ENCODE measurements at regions not wholly inside any gene's neighbourhood (a gene's known extent, or its start where the extent isn't known, plus 50 kb on each side); places are given as distances from the start of the nearest gene placed in this dataset.
A peak's percentile ranks its signal among the peaks of the same experiment; 100 is the strongest.

DNA sequence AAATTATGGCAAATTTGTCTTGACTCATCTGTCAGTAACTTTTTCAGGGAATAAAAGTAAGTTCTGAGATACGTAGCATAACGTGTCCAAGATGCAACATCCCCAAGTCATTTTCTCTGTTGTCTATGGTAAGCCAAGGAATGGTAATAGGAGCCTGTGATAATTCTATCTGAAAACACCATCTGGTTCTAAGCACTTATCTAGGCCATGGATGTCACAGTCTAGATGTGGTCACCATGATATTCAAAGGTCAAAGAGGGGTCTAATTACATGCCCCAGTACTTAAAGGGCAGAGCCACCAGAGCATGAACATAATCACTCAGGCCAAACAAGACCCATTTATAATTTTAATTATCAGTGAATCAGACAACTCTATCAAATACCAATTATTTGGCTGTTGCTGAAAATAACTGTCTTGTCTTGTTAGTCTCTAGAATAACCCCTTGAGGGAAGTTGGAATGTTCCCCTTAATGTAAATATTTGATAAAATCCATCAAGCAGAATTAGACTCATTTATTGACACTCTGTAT lies 225.1 kb upstream of the MPPED2 start:
- DNase-seq (ENCODE audit: low read depth in 2 of 2), result no peak

DNA sequence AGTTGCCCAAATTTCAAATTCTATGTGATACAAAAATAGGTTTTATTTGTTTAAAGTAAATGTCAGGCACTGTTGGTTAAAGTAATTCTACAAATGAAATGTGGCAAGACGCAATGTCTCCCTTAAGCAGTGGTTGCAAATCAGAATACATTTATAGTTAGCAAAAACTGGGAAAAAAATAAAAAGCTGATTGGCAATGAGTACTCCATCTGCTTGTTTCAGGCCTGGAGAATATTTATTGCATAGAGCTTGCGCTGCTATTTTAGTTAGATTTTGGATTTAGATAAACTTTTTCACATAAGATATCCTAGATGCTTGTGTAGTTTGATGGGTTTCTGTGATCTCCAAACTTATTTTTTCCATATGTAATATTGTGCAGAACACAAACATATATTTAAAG lies 224.0 kb upstream of the MPPED2 start:
- no peak for DNase-seq (ENCODE audit: low read depth in 2 of 2)

GRCh38 chr11:30801357-30801756 lies 215.2 kb upstream of the MPPED2 start:
- no peak for DNase-seq (ENCODE audit: low read depth in 2 of 2)

GRCh38 chr11:30800904-30801303 lies 214.8 kb upstream of the MPPED2 start:
- DNase-seq (ENCODE audit: low read depth in 2 of 2), result no peak

DNA sequence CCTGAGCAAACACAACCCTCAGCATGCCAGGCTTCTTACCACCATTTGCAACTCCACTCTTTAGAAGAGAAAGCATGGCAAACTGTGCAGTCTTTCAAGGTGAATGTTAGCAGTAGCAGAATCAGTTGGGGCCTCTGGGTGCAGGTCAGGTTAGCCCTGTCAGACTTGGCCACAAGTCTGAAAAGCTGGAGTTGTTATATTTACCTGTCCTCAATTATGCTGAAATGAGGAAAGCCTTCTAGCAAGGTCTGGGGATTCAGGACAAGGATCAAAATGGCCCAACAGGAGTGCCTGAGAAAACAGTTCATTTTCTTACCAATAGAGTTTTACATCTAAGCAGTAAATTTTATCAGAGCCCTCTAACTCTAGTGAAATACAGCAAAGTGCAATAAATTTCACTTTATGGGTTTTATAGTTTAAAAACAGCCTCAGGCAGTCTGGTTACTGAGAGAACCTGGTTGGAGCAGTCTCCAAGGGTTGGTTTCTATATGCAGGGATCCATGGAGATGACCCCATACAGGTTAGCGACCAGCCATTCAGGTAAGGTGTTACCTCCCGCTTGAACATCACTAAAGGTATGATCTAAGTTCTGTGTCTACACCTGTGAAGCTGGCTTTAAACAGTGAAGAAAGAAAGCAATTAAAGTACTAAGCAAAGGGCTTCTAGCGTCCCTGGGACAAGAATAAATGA lies 212.5 kb upstream of the MPPED2 start:
- DNase-seq (ENCODE audit: low read depth in 2 of 2), result no peak

DNA sequence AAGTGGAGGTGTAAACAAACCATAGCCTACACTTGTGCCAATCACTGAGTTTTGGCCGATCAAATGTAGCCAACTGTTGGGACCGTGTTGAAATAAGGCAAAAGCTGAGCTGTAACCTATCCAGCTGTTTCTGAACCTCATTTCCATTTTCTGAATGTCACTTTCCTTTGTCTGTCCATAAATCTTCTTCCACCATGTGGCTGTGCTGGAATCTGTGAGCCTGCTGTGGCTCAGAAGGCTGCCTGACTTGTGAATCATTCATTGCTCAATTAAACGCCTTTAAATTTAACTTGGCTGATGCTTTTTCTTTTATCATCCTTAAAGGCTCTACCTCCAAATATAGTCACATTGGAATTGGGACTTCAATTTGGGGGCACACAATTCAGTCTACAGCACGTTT lies 203.1 kb upstream of the MPPED2 start:
- DNase-seq (ENCODE audit: low read depth in 2 of 2), result peak; percentile 82 to 83

GRCh38 chr11:30788849-30789248 lies 202.7 kb upstream of the MPPED2 start:
- DNase-seq (ENCODE audit: low read depth in 2 of 2), result no peak

- DNase-seq (ENCODE audit: low read depth in 2 of 2), result peak; percentile 37 to 42
Observed at GRCh38 chr11:30786256-30787110, 200.3 kb upstream of the MPPED2 start.

DNA sequence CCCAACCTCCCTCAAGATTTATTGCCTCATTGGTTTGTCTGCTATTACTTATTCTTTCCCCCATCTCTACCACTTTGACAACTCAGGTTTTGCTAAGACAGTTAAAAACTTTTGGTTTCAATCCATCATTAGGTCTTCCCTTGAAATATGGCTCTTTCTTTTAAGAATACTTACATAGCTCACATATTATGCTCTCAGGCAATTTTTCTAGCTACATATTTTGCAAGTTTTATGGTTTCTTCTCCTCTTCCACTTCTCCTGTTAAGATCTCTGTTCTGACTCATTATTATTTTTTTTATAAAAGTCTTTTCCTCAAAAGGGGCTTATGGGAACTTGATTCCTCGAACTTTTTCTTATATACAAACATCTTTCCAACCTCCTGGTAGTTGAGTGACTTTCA lies 192.4 kb upstream of the MPPED2 start:
- DNase-seq (ENCODE audit: low read depth in 2 of 2), result no peak

GRCh38 chr11:30775233-30775522 lies 189.0 kb upstream of the MPPED2 start:
- no peak for DNase-seq (ENCODE audit: low read depth in 2 of 2)

DNA sequence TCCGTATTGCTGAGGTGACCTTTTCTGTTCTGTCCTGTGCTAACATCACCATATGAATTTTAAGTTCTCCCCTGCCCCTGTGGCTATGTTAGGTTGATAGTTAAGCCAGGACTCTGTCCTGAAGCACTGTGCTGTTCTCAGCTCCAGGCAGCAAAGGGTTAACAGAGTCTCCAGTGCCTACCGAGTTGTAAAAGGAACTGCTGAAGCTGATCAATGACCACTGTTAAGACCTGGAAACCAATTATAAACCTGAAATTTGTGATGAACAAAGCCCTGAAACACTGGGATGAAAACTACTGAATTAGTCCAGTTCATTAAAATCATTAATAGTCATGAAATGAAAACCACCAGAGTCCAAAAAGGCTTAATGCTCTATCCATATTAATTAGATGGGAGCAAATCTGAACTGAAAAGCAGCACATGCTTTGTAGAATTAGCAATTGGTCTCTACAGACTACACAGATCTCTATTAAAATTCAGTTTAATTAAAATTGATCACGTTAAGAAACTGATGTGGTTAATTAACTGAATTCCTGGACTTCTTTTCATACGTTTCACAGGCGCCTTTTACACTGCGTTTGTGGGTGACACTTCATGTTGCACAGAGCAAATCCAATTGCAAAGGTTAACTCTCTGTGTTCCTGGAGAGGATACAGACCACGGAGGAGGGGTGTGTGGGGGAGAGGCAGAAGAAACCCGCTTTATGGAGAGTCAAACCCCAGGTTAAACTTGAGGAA lies 188.5 kb upstream of the MPPED2 start:
- DNase-seq (ENCODE audit: low read depth in 2 of 2), result no peak

DNA sequence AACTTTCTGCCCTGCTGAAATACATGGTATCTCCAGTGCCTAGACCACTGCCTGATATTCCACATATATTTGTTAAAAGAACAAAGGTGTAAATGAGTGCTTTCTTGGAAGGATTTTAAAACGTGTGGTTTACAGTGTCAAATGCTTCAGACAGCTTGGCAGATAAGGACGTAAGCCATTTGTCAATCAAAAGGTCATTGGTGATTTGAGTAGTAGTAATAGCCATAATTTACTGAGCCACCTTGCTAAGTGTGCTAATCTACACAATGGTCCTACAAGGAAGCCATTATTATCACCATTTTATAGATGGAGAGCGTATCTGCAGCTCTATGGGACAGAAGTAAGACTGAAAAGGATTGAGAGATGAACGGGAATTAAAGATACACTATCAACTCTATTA lies 186.8 kb upstream of the MPPED2 start:
- no peak for DNase-seq (ENCODE audit: low read depth in 2 of 2)

DNA sequence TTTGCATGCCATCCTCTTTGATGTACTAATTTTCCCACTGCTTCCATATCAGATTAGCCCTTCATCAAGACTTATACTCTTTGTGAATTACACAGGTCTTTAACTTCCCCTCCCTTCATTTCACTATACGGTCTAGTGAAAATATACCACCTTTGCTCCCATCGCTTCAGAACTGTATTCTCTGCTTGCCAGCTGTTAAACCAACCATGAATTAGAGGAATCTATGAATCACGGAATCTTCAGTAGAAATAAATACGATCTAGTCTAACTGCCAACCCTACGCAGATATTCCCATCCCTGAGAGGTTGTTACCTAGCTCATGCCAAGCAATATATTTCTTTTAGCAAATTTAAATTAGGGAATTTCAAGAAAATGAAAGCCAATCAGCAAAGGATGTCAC lies 177.8 kb upstream of the MPPED2 start:
- DNase-seq (ENCODE audit: low read depth in 2 of 2), result no peak

DNA sequence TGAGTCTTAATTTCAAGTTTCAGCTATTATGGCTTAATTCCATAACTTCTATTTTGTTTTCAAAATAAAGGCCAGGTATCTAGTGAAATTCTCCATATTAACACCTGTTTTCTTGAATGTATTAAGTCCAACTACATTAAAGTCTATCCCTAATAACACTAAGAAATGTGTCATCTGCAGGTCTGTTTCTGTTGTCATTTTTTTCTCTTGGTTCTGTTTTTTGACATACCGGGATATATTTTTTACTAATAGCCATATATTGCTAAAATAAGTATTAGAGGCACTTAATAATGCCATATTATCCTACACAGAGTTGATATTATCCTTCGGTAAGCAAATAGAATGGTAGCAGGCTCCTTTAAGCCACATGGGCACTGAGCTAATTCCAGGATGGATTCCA lies 176.0 kb upstream of the MPPED2 start:
- DNase-seq (ENCODE audit: low read depth in 2 of 2), result no peak

DNA sequence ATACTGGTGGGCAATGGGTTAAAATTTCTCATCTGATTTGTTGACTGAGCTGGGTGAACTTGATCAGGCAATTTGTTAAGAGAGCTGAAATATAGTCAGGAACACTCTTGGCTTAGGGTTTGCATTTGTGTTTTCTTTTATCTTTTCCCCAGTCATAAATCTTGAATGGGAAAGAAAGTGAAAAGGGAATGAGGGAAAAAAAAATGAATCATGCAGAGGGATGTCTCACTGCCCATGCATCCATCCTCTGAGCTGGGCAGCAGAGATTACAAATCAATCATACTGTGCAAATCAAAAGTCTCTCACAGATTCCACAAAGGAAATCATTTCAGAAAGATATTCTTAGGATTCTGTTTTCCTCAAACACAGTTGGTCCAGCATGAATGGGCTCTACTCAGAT lies 174.2 kb upstream of the MPPED2 start:
- no peak for DNase-seq (ENCODE audit: low read depth in 2 of 2)

DNA sequence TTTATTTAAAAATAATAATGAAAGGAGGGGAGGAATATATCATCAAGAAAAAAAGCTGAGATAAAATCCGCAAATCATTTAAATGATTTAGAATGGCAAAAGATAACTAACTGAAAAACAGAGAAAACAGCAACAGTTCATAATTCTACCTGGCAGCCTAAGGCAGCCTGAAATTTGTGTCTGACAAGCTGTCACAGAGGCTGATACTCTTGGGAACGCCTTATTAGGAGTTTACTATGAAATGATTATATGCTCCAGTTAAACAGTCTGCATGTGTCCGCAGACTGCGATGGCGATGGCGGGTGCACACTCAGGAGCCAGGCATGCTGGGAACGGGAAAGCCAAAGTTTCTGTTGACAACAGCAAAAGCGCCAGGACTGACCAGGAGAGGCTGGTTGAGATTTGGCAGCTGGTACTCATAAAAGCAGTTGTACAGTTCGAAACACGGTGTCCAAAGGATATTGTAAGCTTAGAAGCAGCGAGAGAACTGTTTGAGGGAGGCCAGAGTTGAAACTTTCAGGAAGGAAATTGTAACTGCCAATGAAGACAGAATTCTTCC lies 172.9 kb upstream of the MPPED2 start:
- no peak for DNase-seq (ENCODE audit: low read depth in 2 of 2)

DNA sequence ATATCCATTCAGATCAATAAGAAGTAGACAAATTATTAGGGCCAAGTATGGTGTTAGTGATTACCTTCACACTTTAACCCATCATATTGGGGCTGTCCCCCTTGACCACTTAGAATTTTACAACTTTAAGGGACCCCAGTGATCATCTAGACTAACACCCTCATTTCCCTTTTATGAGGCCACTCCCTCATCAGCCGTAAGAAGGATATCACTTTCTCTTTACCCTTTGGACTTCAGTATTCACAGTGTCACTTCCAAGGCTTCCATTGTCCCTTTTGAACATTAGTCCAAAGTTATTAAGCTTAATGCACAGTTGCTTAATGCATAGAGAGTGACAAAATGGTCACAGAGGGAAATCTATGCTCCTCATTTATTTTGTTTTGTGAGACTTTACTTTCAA lies 172.4 kb upstream of the MPPED2 start:
- no peak for DNase-seq (ENCODE audit: low read depth in 2 of 2)

GRCh38 chr11:30758012-30758411 lies 171.9 kb upstream of the MPPED2 start:
- no peak for DNase-seq (ENCODE audit: low read depth in 2 of 2)

GRCh38 chr11:30753994-30754393 lies 167.8 kb upstream of the MPPED2 start:
- no peak for DNase-seq (ENCODE audit: low read depth in 2 of 2)

- no peak for DNase-seq (ENCODE audit: low read depth in 2 of 2)
Observed at GRCh38 chr11:30753504-30753903, 167.4 kb upstream of the MPPED2 start.

GRCh38 chr11:30749268-30749667 lies 163.1 kb upstream of the MPPED2 start:
- DNase-seq (ENCODE audit: low read depth in 2 of 2), result no peak

GRCh38 chr11:30741039-30741550 lies 154.9 kb upstream of the MPPED2 start:
- DNase-seq (ENCODE audit: low read depth in 2 of 2), result peak; percentile 91

Measured in fibroblast of skin of left quadriceps (primary cell).